ENCODE measurements at regions not wholly inside any gene's neighbourhood (a gene's known extent, or its start where the extent isn't known, plus 50 kb on each side); places are given as distances from the start of the nearest gene placed in this dataset.

DNA sequence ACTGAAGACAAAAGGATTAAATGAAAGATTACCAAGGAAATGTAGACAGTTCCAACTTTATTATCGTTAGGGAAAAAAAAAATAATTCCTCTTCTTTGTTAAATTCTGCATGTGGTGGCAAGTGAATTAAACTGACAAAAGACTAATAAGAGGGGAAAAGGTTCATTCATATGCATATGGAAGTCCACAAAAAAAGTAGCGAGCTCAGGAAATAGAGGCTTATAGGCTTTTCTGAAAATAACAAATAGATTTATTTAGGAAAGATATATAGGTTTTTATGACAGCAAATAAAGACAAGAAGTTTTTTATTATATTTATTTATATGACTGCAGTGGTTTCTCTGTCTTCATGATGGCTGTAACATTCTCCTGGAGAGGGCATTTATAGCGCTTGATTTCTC lies 246.0 kb downstream of the NAF1 start:
- H3K4me2 ChIP-seq (ENCODE audit: low read length), result no peak overlapping the region
- H2AFZ ChIP-seq, result no peak overlapping the region
- H3K4me3 ChIP-seq (ENCODE audit: low read depth, low read length), result no peak overlapping the region
- no peak overlapping the region for H3K9ac ChIP-seq
- H3K27ac ChIP-seq, result no peak overlapping the region
- H3K4me1 ChIP-seq, result no peaks in the 10 kb centered on the region
- TF ChIP-seq, protein P1, sequence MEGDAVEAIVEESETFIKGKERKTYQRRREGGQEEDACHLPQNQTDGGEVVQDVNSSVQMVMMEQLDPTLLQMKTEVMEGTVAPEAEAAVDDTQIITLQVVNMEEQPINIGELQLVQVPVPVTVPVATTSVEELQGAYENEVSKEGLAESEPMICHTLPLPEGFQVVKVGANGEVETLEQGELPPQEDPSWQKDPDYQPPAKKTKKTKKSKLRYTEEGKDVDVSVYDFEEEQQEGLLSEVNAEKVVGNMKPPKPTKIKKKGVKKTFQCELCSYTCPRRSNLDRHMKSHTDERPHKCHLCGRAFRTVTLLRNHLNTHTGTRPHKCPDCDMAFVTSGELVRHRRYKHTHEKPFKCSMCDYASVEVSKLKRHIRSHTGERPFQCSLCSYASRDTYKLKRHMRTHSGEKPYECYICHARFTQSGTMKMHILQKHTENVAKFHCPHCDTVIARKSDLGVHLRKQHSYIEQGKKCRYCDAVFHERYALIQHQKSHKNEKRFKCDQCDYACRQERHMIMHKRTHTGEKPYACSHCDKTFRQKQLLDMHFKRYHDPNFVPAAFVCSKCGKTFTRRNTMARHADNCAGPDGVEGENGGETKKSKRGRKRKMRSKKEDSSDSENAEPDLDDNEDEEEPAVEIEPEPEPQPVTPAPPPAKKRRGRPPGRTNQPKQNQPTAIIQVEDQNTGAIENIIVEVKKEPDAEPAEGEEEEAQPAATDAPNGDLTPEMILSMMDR (IDR thresholded peaks at IDR 0.05), result no peak
- no peaks in the 10 kb centered on the region for H3K27me3 ChIP-seq (ENCODE audit: control insufficient read depth, insufficient read depth, low read length)
- no peaks in the 10 kb centered on the region for H3K9me3 ChIP-seq (ENCODE audit: control insufficient read depth, low read length)
- no peaks in the 10 kb centered on the region for H3K36me3 ChIP-seq (ENCODE audit: control insufficient read depth, insufficient read depth, low read length)
- H3K79me2 ChIP-seq, result no peaks in the 10 kb centered on the region

DNA sequence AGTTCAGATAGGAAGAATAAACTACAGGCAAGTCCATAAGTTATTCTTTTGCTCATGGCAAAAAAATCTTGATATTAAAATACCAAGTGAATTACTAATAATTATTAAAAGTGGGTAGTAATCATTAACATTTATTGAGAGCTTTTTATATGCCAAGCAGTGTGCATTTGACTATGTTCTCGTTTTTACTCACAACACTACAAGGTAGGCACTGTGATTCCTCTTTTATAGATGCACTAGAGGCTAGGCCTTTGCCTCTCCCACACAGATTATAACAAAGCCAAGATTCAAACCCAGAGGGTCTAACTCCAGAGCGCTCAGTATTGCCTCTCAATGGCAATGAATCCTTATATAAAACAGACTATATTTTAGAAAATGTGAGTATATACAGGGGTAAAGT lies 254.2 kb downstream of the NAF1 start:
- Histone ChIP-seq H3K27me3 (ENCODE audit: control insufficient read depth, insufficient read depth, low read length) (no peaks in the 10 kb centered on the region), H3K4me3 (ENCODE audit: low read depth, low read length) (no peak overlapping the region), H2AFZ (no peak overlapping the region), H3K4me1 (no peaks in the 10 kb centered on the region), H3K79me2 (no peaks in the 10 kb centered on the region), H3K4me2 (ENCODE audit: low read length) (no peak overlapping the region), H3K27ac (no peak overlapping the region), H3K36me3 (ENCODE audit: control insufficient read depth, insufficient read depth, low read length) (no peaks in the 10 kb centered on the region), H3K9me3 (ENCODE audit: control insufficient read depth, low read length) (no peaks in the 10 kb centered on the region), H3K9ac (no peak overlapping the region)
- TF ChIP-seq, protein P1 (IDR thresholded peaks at IDR 0.05), result no peak

DNA sequence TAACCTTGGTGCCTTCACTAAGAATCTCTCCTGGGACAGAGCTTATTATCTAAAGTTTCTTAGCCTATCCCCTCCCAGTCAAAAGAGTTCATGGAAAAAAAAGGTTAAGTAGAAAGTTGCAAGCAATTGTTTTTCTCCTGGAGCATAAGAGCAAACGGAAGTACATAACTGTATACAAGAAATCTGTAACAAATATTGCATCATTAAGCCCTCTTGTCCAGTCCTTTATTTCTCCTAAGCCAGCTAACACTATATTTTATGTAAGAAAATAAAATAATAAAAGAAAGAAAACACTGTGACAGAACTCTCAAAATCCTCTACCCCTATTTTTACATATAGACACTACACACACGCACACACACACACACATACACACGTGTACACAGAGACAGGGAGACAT lies 255.3 kb downstream of the NAF1 start:
- Histone ChIP-seq H3K36me3 (ENCODE audit: control insufficient read depth, insufficient read depth, low read length) (no peaks in the 10 kb centered on the region), H3K79me2 (no peaks in the 10 kb centered on the region), H3K4me3 (ENCODE audit: low read depth, low read length) (no peak overlapping the region), H3K27me3 (ENCODE audit: control insufficient read depth, insufficient read depth, low read length) (no peaks in the 10 kb centered on the region), H2AFZ (no peak overlapping the region), H3K4me2 (ENCODE audit: low read length) (no peak overlapping the region), H3K9ac (no peak overlapping the region), H3K4me1 (no peaks in the 10 kb centered on the region), H3K9me3 (ENCODE audit: control insufficient read depth, low read length) (no peaks in the 10 kb centered on the region), H3K27ac (no peak overlapping the region)
- TF ChIP-seq, protein P1 (IDR thresholded peaks at IDR 0.05), result no peak

DNA sequence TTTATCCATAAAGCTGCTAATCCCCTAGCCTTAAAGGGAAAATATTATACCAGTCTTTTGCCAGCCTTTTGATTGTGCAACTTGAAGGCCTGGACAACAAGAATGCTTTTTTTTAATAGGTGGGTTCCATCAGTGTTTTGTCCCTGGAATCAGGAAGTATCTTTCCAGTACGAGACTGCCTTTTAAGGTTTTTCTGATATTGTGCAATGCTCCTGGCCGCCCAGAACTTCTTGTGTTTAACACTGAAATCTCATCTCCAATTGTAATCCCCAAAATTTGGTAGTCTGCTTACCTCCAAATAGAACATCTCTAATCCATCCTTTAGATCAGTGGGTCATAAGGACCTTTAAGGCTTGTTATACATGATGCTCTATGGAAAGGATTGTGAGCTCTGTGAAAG lies 256.7 kb downstream of the NAF1 start:
- Histone ChIP-seq H3K27ac (no peak overlapping the region), H3K4me3 (ENCODE audit: low read depth, low read length) (no peak overlapping the region), H3K27me3 (ENCODE audit: control insufficient read depth, insufficient read depth, low read length) (no peaks in the 10 kb centered on the region), H3K9me3 (ENCODE audit: control insufficient read depth, low read length) (no peaks in the 10 kb centered on the region), H2AFZ (no peak overlapping the region), H3K9ac (no peak overlapping the region), H3K79me2 (no peaks in the 10 kb centered on the region), H3K4me1 (no peaks in the 10 kb centered on the region), H3K4me2 (ENCODE audit: low read length) (no peak overlapping the region), H3K36me3 (ENCODE audit: control insufficient read depth, insufficient read depth, low read length) (no peaks in the 10 kb centered on the region)
- TF ChIP-seq, protein P1 (IDR thresholded peaks at IDR 0.05), result no peak

DNA sequence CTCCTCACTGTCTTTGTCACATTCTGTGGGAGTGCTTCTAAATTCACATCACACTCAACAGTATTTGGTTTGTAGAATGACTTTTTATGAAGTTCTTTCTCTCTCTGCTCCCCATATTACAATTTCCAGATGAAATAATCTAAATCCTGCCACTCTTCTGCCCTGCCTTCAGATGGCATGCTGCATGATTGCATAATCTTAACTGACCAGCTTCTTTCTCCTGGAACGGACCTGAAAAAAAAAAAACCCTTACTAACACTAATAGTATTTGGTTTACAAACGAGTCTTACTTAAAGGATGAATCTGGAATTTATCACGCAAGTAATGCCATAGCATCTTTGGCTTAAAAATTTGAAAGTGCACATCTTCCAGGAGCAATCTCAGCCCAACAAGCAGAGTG lies 272.3 kb downstream of the NAF1 start:
- Histone ChIP-seq H3K4me3 (ENCODE audit: low read depth, low read length) (no peak overlapping the region), H3K9ac (no peak overlapping the region), H3K4me2 (ENCODE audit: low read length) (no peak overlapping the region), H3K27me3 (ENCODE audit: control insufficient read depth, insufficient read depth, low read length) (no peaks in the 10 kb centered on the region), H3K4me1 (no peaks in the 10 kb centered on the region), H3K79me2 (no peaks in the 10 kb centered on the region), H3K27ac (no peak overlapping the region), H3K9me3 (ENCODE audit: control insufficient read depth, low read length) (no peaks in the 10 kb centered on the region), H3K36me3 (ENCODE audit: control insufficient read depth, insufficient read depth, low read length) (no peaks in the 10 kb centered on the region), H2AFZ (no peak overlapping the region)
- TF ChIP-seq, protein P1 (IDR thresholded peaks at IDR 0.05), result no peak

All from parathyroid adenoma (tissue), 2 donors.